Heart left ventricle (tissue), 13 donors: ENCODE measurements at regions not wholly inside any gene's neighbourhood (a gene's known extent, or its start where the extent isn't known, plus 50 kb on each side); places are given as distances from the start of the nearest gene placed in this dataset.

Experiments
- CTCF ChIP-seq, 12 donors: fragments of 200-600 bp; sonication (generic) in 4 of 12; IDR thresholded peaks; one replicate each; pipeline versions ENCODE4 v1.5.0 to v1.8.0; 2018 to 2022; ENCODE audit warnings: antibody characterized with exemption in 12 of 12, mild to moderate bottlenecking in 5 of 12
- POLR2A ChIP-seq, 2 donors: fragments of 450-650 bp; IDR thresholded peaks; one replicate each; pipeline ENCODE4 v1.6.1; 2017; ENCODE audit warnings: antibody characterized with exemption in 2 of 2, mild to moderate bottlenecking in 2 of 2, moderate library complexity in 2 of 2
- donor health status: ischemic (EF 13 %, LVEDD 7.1; RV severe dilation, severe dysfunction).
- donor health status: DM: no; HTN: yes; CAD: no.
- donor health status: DM: no; HTN: no; CAD: no.
- donor health status: ischemic (EF 25% LVEDD 6.9; RV normal size, moderate dysfunction).
- donor health status: ischemic (EF 25% LVEDD 5.7; RV mildly dilated, moderate dysfunction).
- donor health status: ischemic (EF 35%, LVEDD 5.7; RV mildly dilated, moderate dysfunction).
- donor health status: nonischemic (EF 11% LVEDD 7.7; RV severe dilation, severe dysfunction).
- donor health status: DM: yes; HTN: yes; CAD: no.
- donor health status: PGD.
- donor health status: ischemic (EF 29% LVEDD 5.4; RV normal size, mild dysfunction).
- donor health status: nonischemic (EF 23%, LVEDD 6.1; RV moderate dilation, normal function).

GRCh38 chr2:128420131-128420530, 101.5 kb upstream of the HS6ST1 start:
- TF ChIP-seq POLR2A (IDR thresholded peaks at IDR 0.05) (no peak), CTCF (IDR thresholded peaks at IDR 0.05) (no peak)
